ENCODE measurements at regions not wholly inside any gene's neighbourhood (a gene's known extent, or its start where the extent isn't known, plus 50 kb on each side); places are given as distances from the start of the nearest gene placed in this dataset.
"Not testable (repeated sequence)": the region's sequence is repeated elsewhere in the genome, so short reads cannot be mapped to it uniquely, and the experiment has no call there.

DNA sequence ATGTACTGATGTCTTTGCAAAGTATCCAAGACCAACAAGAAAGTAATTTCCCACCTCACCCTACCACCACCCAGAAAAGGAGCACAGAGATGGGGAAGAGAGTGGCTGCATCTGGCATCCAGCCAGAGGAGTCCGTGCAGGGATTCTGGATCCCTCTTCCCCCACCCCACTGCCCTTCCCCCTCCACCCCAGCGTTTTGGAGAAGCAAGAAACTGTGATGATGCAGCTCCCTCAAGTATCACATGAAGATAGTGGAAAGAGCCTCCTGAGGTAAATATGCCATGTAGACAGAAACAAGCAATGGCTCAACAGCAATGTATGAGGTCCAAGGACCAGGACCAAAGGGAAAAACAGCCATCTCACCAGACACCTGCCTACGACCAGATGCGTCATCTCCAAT is 153.8 kb downstream of the DEPDC1B start:
- Mint-ChIP-seq H3K4me3 (no peak overlapping the region), H3K9me3 (no peaks in the 10 kb centered on the region), H3K27ac (no peak overlapping the region), H3K36me3 (ENCODE audit: low read depth) (no peaks in the 10 kb centered on the region), H3K27me3 (peaks cover 15% of the 10 kb centered on the region), H3K4me1 (no peaks in the 10 kb centered on the region)
- no peak for ATAC-seq (replicated peaks)

DNA sequence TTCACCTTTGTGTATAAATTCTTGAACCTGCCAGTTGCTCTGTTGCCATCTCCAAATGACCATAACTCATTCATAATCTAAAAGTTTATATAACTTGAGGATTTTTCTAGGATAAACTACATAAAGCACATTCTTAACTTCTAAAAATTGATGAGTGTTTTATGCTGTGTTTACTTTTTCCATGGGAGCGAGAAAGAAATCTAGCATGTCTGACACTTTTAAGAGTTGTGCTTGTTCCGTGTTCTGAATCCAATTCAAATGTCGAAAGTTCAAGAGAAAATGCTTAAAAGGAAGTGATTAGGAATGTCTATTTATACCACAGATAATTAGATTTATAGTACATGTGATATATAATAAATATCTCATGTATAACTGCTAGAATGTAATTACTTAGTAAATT is 154.4 kb downstream of the DEPDC1B start:
- ATAC-seq (replicated peaks), result no peak
- H3K9me3 Mint-ChIP-seq, result no peaks in the 10 kb centered on the region
- H3K4me3 Mint-ChIP-seq, result no peak overlapping the region

DNA sequence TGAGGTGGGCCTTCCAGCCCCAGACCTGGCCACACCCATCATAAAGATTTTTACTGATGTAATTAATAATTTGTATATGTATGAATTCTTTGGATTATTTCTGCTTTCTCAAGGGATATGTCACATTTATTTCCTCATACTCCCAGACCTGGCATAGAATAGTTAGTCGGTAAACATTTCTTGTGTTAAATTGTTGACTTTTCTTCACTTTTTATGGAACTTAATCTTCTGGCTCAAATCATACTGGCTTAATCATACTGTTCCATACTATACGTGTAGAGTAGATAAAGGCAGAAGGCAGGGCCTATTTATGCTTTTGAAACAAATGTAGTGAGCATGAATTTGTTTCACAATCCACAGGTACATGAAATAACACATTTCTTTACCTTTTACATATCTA is 155.8 kb downstream of the DEPDC1B start:
- no peak for ATAC-seq (replicated peaks)
- Mint-ChIP-seq H3K27me3 (peaks cover 16% of the 10 kb centered on the region), H3K27ac (no peak overlapping the region), H3K4me3 (no peak overlapping the region), H3K4me1 (no peaks in the 10 kb centered on the region), H3K9me3 (no peaks in the 10 kb centered on the region), H3K36me3 (ENCODE audit: low read depth) (no peaks in the 10 kb centered on the region)

More for the DNA sequence above, 154.4 kb downstream of the DEPDC1B start:
- Mint-ChIP-seq H3K27ac (no peak overlapping the region), H3K36me3 (ENCODE audit: low read depth) (no peaks in the 10 kb centered on the region), H3K27me3 (peaks cover 18% of the 10 kb centered on the region), H3K4me1 (no peaks in the 10 kb centered on the region)

DNA sequence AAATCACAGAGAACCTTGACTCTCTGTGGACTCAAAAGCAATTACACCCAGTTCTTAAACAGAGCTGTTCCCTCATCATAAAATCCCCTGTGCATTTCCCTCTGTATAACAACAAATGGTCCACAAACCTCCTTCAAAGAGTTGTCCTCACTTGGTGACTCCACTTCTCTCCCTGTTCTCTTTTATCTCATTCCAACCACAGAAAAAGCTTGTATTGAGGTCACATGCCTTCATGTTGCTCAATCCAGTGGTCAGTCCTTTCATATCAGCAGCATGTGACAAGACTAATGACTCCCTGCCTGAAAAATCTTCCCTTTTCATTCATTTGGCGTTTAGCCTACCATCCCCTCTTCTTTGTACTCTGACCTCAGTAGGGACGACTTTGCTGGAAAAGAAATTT is 158.0 kb downstream of the DEPDC1B start:
- ATAC-seq (replicated peaks), result no peak
- H3K4me3 Mint-ChIP-seq, result no peak overlapping the region
- no peak overlapping the region for H3K27ac Mint-ChIP-seq
- H3K9me3 Mint-ChIP-seq, result no peaks in the 10 kb centered on the region
- no peaks in the 10 kb centered on the region for H3K36me3 Mint-ChIP-seq (ENCODE audit: low read depth)
- no peaks in the 10 kb centered on the region for H3K4me1 Mint-ChIP-seq
- H3K27me3 Mint-ChIP-seq, result peaks cover 13% of the 10 kb centered on the region

- no peak for ATAC-seq (replicated peaks)
- H3K9me3 Mint-ChIP-seq, result no peaks in the 10 kb centered on the region
- H3K4me3 Mint-ChIP-seq, result no peak overlapping the region
- H3K27me3 Mint-ChIP-seq, result peaks cover 13% of the 10 kb centered on the region
- H3K27ac Mint-ChIP-seq, result no peak overlapping the region
- no peaks in the 10 kb centered on the region for H3K4me1 Mint-ChIP-seq
- no peaks in the 10 kb centered on the region for H3K36me3 Mint-ChIP-seq (ENCODE audit: low read depth)
Measured at GRCh38 chr5:60540856-60541805, 158.8 kb downstream of the DEPDC1B start.

GRCh38 chr5:60538955-60539866 is 160.8 kb downstream of the DEPDC1B start:
- Mint-ChIP-seq H3K4me1 (no peaks in the 10 kb centered on the region), H3K9me3 (no peaks in the 10 kb centered on the region), H3K4me3 (no peak overlapping the region), H3K27me3 (peaks cover 13% of the 10 kb centered on the region), H3K36me3 (ENCODE audit: low read depth) (no peaks in the 10 kb centered on the region), H3K27ac (no peak overlapping the region)
- no peak for ATAC-seq (replicated peaks)

- Mint-ChIP-seq H3K4me1 (no peaks in the 10 kb centered on the region), H3K9me3 (no peaks in the 10 kb centered on the region)
Measured at GRCh38 chr5:60538426-60538825, 161.5 kb downstream of the DEPDC1B start.

GRCh38 chr5:60535951-60536350 is 164.0 kb downstream of the DEPDC1B start:
- no peaks in the 10 kb centered on the region for H3K4me1 Mint-ChIP-seq
- H3K27ac Mint-ChIP-seq, result no peak overlapping the region
- peaks cover 7% of the 10 kb centered on the region for H3K27me3 Mint-ChIP-seq
- no peak overlapping the region for H3K4me3 Mint-ChIP-seq
- no peaks in the 10 kb centered on the region for H3K36me3 Mint-ChIP-seq (ENCODE audit: low read depth)
- ATAC-seq (replicated peaks), result no peak
- H3K9me3 Mint-ChIP-seq, result no peaks in the 10 kb centered on the region

More at GRCh38 chr5:60538426-60538825, 161.5 kb downstream of the DEPDC1B start:
- H3K27me3 Mint-ChIP-seq, result peaks cover 13% of the 10 kb centered on the region
- no peak overlapping the region for H3K4me3 Mint-ChIP-seq
- H3K36me3 Mint-ChIP-seq (ENCODE audit: low read depth), result no peaks in the 10 kb centered on the region
- no peak for ATAC-seq (replicated peaks)
- H3K27ac Mint-ChIP-seq, result no peak overlapping the region

- Mint-ChIP-seq H3K27me3 (peaks cover 3% of the 10 kb centered on the region), H3K27ac (no peak overlapping the region), H3K36me3 (ENCODE audit: low read depth) (no peaks in the 10 kb centered on the region)
Measured at GRCh38 chr5:60535198-60535597, 164.8 kb downstream of the DEPDC1B start.

GRCh38 chr5:60533789-60534188 is 166.2 kb downstream of the DEPDC1B start:
- Mint-ChIP-seq H3K27me3 (no peaks in the 10 kb centered on the region), H3K4me3 (no peak overlapping the region), H3K36me3 (ENCODE audit: low read depth) (no peaks in the 10 kb centered on the region), H3K4me1 (no peaks in the 10 kb centered on the region), H3K9me3 (no peaks in the 10 kb centered on the region), H3K27ac (no peak overlapping the region)
- no peak for ATAC-seq (replicated peaks)

More at GRCh38 chr5:60535198-60535597, 164.8 kb downstream of the DEPDC1B start:
- ATAC-seq (replicated peaks), result no peak
- no peak overlapping the region for H3K4me3 Mint-ChIP-seq
- H3K4me1 Mint-ChIP-seq, result no peaks in the 10 kb centered on the region
- no peaks in the 10 kb centered on the region for H3K9me3 Mint-ChIP-seq

DNA sequence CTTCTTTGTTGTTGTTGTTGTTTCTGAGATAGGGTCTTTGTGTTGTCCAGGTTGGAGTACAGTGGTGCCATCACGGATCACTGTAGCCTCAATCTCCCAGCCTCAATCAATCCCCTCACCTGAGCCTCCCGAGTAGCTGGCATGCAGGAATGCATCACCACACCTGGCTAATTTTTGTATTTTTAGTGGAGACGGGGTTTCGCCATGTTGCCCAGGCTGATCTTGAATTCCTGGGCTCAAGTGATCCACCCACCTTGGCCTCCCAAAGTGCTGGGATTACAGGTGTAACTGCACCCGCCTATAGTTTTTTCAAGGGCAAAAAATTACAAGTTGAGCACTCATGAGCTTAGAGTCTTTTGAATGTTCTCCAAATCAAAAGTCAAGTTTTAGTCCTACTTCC is 167.2 kb downstream of the DEPDC1B start:
- H3K27me3 Mint-ChIP-seq; H3K9me3 Mint-ChIP-seq; H3K27ac Mint-ChIP-seq; H3K36me3 Mint-ChIP-seq (ENCODE audit: low read depth); ATAC-seq (replicated peaks); H3K4me1 Mint-ChIP-seq; H3K4me3 Mint-ChIP-seq: not testable (repeated sequence)

GRCh38 chr5:60530144-60530848 is 169.7 kb downstream of the DEPDC1B start:
- H3K27me3 Mint-ChIP-seq; H3K4me3 Mint-ChIP-seq; H3K27ac Mint-ChIP-seq; ATAC-seq (replicated peaks); H3K9me3 Mint-ChIP-seq; H3K36me3 Mint-ChIP-seq (ENCODE audit: low read depth); H3K4me1 Mint-ChIP-seq: not testable (repeated sequence)

DNA sequence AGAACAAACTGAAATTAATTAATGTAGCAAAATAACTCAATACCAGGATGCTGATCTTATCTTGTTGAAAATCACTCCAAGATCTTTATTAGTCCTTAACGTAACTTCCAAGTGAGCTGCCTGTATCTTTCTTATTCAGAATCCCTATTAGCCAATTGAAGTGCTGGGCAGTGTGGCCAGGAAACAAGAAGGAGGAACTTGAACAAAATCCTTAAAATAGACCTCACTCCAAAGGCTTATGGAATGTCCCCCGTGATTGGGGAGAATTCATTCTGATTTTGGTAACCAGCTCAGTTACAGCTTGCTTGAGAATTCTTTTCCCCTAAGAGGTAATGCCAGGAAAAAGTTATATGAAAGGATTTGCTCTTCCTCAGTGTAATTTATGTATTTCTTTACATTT is 171.0 kb downstream of the DEPDC1B start:
- Mint-ChIP-seq H3K27me3 (peaks cover 7% of the 10 kb centered on the region), H3K36me3 (ENCODE audit: low read depth) (no peaks in the 10 kb centered on the region), H3K4me3 (no peak overlapping the region), H3K9me3 (no peaks in the 10 kb centered on the region), H3K4me1 (no peaks in the 10 kb centered on the region), H3K27ac (no peak overlapping the region)
- ATAC-seq (replicated peaks), result no peak

GRCh38 chr5:60527072-60527471 is 172.9 kb downstream of the DEPDC1B start:
- no peak for ATAC-seq (replicated peaks)
- H3K4me1 Mint-ChIP-seq, result no peaks in the 10 kb centered on the region
- H3K36me3 Mint-ChIP-seq (ENCODE audit: low read depth), result no peaks in the 10 kb centered on the region
- H3K4me3 Mint-ChIP-seq, result no peak overlapping the region
- H3K27ac Mint-ChIP-seq, result no peak overlapping the region
- peaks cover 7% of the 10 kb centered on the region for H3K27me3 Mint-ChIP-seq
- H3K9me3 Mint-ChIP-seq, result no peaks in the 10 kb centered on the region
